Right kidney (tissue), 1 donor: ENCODE measurements at regions not wholly inside any gene's neighbourhood (a gene's known extent, or its start where the extent isn't known, plus 50 kb on each side); places are given as distances from the start of the nearest gene placed in this dataset.
"Not testable (repeated sequence)": the region's sequence is repeated elsewhere in the genome, so short reads cannot be mapped to it uniquely, and the experiment has no call there.

ENCODE experiments used
- DNase-seq: peaks from one replicate; pipeline ENCODE4 v3.0.0-alpha.2; 2016

DNA sequence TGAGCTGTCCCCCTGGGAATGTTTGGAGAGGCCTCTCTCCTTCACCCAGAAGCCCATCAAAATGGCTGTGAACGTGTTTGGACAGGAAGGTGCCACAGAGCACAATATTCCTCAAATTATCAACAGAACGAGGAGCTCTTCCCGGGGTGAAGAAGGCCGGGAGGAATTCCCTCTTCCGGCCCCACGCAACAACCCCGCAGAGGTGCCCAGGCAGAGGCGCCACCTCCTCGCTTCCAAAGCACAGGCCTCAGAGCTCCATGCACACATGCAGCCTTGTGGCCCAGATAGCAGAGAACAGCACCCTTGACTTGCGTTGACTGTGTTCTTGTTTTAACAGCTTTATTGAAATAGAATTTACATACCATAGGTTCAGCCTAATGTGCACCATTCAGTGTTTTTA, 152.5 kb upstream of the SALL3 start:
- no peak for DNase-seq

DNA sequence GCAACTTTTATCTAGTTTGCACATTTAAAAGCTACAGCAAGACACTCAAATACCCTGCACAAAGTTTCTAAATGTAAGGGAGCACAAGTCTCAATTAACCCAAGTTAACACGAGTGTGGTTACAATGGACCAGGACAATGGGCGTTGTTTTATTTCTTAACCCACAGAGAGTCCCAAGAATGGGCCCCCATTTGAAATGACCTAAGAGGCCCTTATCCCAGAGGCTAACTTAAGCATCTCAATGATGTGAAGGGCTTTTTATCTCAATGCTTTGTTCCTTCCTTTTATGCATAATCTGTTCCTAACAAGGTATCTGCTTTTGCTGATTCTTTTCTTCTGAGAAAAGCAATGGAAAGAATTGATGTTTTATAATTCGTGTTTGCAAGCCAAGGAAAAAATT, 151.5 kb upstream of the SALL3 start:
- DNase-seq = no peak

GRCh38 chr18:78829026-78829425, 150.6 kb upstream of the SALL3 start:
- not testable (repeated sequence) for DNase-seq

- DNase-seq = no peak
Measured at GRCh38 chr18:78830161-78830560, 149.5 kb upstream of the SALL3 start.

DNA sequence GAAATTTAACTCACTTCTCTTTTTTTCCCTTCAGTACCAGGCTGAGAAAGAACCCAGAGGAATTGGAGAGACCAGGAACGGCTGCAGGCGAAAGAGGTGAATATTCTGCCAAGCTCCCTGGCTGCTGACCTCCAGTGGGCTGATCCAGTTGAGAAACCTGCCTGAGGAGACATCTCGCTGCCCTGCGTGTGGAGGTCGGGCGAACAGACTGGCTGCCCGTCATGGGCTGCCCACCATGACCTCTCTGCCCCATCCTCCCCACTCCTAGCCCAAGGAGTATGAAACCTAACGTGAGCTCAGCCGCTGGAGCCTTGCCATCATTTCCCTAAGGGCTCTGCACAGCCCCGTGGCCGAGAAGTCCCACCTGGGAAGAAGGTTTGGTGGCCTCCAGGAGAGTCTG, 148.8 kb upstream of the SALL3 start:
- no peak for DNase-seq

DNA sequence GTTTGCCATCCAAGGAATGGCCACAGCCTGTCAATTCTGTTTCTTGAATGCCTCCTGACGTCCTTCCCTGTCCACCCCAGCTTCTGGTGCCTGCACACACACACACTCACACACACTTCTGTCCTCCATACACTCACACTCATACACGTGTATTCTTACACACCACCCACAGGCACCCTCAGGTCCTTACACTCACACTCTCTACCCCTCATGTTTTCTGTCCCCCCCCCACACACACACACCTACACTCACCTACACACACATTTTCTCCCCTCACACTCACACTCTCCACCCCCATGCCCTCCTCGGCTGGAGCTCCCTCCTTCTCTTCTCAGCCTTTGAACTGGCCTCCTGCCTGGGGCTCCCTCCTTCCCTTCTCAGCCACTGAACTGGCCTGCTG, 148.0 kb upstream of the SALL3 start:
- DNase-seq = no peak

DNA sequence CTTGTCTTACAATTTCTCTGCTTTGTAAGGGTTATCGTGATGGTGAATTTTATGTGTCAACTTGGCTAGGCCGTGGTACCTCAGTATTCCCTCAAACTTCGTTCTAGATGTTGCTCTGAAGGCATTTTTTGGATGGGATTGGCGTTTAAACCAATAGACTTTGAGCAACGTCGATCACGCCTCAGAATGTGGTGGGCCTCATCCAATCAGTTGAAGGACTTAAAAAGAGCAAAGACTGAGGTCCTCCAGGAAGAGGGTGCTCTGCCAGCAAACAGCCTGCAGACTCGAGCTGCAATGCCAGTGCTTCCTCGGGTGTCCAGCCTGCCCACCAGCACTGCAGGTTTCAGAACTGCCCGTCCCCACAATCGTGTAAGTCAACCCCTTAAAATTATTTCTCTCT, 145.8 kb upstream of the SALL3 start:
- no peak for DNase-seq

- no peak for DNase-seq
Measured at GRCh38 chr18:78836838-78837237, 142.8 kb upstream of the SALL3 start.

GRCh38 chr18:78837754-78838153, 141.9 kb upstream of the SALL3 start:
- no peak for DNase-seq

DNA sequence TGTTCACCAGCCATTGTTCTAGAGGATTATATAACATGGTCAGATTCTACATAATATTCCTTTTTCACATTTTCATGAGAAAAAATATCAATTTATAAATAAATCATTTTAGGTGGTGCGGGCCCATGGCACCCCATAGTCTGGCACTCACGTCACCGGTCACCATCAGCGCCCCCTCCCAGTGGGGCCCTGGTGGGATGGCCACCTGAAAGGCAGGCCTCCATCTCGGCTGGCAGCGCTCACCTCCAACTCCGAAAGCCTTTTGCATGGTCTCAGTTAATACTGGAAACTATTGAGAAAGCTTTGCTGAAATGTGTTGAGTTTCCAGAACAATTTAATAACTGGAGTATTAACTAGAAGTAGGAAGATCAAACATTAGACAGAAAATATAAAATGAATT, 141.4 kb upstream of the SALL3 start:
- DNase-seq = no peak

DNA sequence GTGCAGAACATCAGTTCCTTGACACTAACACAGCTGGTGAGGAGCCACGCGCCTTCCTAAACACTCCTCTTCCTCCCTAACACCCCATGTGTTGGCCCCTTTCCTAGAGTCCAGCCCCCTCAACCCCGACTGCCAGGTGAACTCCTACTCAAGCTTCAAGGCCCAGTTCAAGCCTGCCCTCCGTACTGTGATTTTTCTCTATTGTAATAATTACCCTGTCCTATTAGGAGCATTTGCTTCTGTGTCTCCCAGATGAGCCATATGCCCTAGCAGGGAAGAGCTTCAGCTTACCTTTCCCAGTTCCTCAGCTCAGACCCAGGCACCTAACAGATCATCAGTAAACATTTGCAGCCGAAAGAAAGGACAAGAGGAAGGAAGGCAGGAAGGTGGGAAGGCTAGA, 130.6 kb upstream of the SALL3 start:
- no peak for DNase-seq

GRCh38 chr18:78849458-78849857, 130.2 kb upstream of the SALL3 start:
- no peak for DNase-seq

- DNase-seq = no peak
Measured at GRCh38 chr18:78853341-78853740, 126.3 kb upstream of the SALL3 start.

- DNase-seq = no peak
Measured at GRCh38 chr18:78855188-78855587, 124.4 kb upstream of the SALL3 start.

DNA sequence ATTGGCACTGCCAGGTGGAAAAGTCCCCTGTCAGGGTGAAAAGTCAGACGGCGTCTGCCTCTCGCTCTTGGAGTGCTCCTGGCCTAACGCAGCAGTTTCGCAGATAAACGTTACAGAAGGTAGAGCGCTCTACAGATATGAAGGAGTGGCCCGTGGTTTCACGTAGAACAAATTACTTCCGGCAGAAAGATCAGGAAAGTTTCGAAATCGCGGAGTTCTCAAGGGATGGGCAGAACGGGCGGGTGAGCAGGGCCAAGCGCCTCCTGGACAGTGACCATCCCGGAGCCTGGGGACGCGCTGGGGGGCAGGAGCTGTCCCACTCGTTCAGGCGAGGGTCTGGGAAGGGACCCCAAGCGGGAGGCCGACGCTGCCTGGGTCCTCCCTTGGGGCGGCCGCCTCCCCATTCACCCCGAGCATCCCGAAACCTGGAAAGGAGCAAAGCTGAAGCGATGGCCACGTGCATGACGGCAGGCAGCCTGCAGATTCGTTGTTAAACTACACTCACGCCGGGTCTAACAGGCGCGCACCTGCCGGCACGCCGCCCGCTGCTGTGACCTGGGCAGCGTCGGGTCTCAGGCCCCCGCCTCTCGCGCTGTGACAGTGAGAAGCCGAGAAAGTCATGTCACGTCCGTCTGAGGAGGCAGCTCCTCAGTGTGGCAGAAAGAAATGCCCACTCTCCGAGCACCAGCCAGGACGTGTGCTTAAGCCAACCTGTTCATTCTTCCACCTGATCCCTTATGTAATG, 122.9 kb upstream of the SALL3 start:
- DNase-seq = no peak

GRCh38 chr18:78857314-78858150, 122.1 kb upstream of the SALL3 start:
- DNase-seq = no peak

- DNase-seq = no peak
Measured at GRCh38 chr18:78859686-78860085, 119.9 kb upstream of the SALL3 start.

DNA sequence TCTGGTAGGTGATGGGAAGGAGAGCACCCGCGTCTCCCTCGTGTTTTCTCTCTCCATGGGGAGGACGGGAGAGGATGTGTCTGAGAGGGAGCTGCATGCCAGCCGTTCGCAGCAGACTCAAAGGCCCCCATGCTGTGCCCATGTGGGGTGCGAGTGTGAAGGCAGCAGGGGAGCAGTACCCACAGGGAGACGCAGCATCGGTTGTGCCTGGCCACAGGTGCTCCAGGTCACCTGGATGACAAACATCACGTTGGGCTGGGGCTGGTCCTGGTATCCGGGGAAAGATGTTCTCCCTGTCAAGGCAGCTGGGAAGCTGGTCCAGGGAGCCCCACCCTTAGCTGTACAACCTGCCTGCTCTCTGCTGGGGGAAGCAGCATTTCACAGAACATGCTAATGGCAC, 119.5 kb upstream of the SALL3 start:
- no peak for DNase-seq

DNA sequence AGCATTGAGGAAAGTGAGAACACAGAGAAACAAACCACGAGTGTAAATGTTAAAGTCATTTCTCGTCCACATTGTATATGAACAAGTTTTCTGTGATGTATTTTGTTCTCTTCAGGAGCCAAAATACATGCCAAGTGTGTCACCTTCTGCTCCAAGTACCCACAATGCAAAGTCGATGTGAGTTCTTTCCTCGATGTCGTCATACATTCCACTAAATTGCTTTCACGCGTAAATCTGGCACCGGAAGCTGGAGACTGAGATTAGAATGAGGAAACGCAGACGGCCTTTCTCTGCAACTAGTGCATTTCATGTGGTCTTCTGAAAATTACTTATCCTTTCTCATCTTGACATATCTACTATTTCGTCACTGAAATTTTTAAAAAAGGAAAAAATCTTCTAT, 118.5 kb upstream of the SALL3 start:
- no peak for DNase-seq

DNA sequence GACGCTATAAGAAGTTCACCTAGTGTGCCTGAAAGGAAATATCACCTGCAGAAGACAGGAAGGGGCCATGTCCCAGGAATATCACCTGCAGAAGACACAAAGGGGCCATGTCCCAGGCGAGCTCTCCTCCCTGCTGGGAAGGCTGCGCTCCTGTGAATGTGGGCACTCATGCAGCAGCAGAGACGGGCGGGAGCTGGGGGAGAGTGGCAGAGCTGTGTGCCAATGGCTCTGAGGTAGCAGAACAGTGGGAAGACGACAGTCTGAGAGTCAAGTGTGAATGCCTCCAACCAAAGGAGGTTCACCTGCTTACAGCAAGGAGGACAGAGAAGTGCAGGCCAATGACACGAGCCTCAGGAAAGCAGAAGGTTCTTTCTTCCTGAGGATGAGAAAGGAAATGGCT, 117.9 kb upstream of the SALL3 start:
- DNase-seq = no peak

GRCh38 chr18:78862395-78862794, 117.2 kb upstream of the SALL3 start:
- DNase-seq = no peak

DNA sequence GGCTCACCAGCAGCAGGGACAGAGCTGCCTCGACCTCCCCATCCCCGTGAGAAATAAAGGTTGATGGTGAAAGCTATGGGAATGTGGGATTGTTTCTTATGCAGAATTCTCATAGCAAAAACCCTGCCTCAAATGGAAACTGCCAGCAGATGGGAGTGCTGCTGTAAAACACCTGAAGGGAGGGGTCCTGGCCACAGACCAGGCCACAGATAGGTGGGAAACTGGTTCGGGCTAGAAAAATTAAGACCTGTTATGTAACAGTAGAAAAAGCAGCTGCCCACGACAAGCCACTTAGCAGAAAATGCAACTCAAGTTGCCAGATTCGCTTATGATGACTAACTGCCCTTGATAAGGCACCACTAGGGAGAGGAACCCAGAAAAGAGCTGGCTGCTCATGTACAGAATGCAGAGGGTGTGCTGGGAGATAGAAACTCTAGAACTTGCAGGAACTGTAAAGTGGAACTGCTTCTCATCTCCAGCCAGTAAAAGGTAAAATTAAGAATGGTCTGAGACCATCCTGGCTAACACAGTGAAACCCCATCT, 114.5 kb upstream of the SALL3 start:
- DNase-seq = no peak

DNA sequence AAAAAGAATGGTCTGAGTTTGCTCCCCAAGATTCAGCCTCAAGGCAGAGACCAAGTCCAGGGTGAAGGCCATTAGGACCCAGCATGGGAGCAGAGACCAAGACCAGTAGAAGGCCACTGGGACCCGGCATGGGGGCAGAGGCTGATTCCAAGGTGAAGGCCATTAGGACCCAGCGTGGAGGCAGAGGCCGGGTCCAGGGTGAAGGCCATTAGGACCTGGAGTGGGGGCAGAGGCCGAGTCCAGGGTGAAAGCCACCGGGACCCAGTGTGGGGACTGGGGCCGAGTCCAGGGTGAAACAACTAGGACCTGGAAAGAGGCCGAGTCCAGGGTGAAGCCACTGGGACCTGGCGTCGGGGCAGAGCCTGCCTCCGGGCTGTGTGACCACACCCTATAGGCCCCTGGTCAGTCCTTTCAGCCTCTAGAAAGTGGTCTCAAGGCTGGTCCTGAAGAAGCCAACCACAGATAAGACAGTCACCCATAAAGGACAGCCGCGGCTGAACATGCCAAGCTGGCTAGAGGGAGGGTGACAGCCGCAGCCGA, 113.8 kb upstream of the SALL3 start:
- DNase-seq = no peak
